ENCODE measurements at regions not wholly inside any gene's neighbourhood (a gene's known extent, or its start where the extent isn't known, plus 50 kb on each side); places are given as distances from the start of the nearest gene placed in this dataset.

DNA sequence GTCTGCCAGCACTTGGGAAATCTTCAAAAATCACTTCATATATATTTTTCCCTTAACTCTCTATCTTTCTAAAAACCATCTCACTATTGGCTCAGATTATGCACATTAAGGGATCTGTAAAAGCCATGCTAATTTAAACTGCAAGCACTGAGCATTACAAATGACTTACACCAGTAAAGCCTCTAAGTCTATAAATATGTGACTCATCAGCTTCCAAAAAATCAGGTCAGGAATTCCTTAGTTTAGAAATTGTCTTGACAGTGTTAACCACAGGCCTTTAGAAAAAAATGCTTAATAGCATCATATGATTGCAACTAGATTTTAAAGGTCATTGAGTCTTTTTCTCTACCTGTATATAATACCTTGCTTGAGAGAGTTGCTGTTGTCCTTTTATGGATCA lies 1113.6 kb upstream of the PIK3C3 start:
- TF ChIP-seq POLR2A (IDR thresholded peaks at IDR 0.05; ENCODE audit: control extremely low read depth in 1 of 2, low read depth in 2 of 2, low read length in 2 of 2): no peak
- TF ChIP-seq, protein P1, sequence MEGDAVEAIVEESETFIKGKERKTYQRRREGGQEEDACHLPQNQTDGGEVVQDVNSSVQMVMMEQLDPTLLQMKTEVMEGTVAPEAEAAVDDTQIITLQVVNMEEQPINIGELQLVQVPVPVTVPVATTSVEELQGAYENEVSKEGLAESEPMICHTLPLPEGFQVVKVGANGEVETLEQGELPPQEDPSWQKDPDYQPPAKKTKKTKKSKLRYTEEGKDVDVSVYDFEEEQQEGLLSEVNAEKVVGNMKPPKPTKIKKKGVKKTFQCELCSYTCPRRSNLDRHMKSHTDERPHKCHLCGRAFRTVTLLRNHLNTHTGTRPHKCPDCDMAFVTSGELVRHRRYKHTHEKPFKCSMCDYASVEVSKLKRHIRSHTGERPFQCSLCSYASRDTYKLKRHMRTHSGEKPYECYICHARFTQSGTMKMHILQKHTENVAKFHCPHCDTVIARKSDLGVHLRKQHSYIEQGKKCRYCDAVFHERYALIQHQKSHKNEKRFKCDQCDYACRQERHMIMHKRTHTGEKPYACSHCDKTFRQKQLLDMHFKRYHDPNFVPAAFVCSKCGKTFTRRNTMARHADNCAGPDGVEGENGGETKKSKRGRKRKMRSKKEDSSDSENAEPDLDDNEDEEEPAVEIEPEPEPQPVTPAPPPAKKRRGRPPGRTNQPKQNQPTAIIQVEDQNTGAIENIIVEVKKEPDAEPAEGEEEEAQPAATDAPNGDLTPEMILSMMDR (IDR thresholded peaks at IDR 0.05; ENCODE audit: control extremely low read depth in 1 of 3, insufficient read depth in 1 of 3, low read depth in 1 of 3, low read length in 3 of 3): no peak
- no peak for TF ChIP-seq SRF (IDR thresholded peaks at IDR 0.05; ENCODE audit: low read depth, low read length)
- TF ChIP-seq RXRA (IDR thresholded peaks at IDR 0.05; ENCODE audit: insufficient read depth, low read depth, low read length): no peak
- TF ChIP-seq HDAC2 (IDR thresholded peaks at IDR 0.05; ENCODE audit: borderline replicate concordance in 1 of 2, low read depth in 2 of 2, low read length in 2 of 2): no peak
- no peak for TF ChIP-seq RFX5 (IDR thresholded peaks at IDR 0.05; ENCODE audit: borderline replicate concordance, low read depth, low read length)
- no peak for TF ChIP-seq EP300 (IDR thresholded peaks at IDR 0.05; ENCODE audit: borderline replicate concordance in 1 of 2, low read depth in 2 of 2, low read length in 2 of 2)
- TF ChIP-seq GABPA (IDR thresholded peaks at IDR 0.05; ENCODE audit: borderline replicate concordance, insufficient read depth, low read length): no peak

All from H1 (cell line).